ENCODE measurements at regions not wholly inside any gene's neighbourhood (a gene's known extent, or its start where the extent isn't known, plus 50 kb on each side); places are given as distances from the start of the nearest gene placed in this dataset.

DNA sequence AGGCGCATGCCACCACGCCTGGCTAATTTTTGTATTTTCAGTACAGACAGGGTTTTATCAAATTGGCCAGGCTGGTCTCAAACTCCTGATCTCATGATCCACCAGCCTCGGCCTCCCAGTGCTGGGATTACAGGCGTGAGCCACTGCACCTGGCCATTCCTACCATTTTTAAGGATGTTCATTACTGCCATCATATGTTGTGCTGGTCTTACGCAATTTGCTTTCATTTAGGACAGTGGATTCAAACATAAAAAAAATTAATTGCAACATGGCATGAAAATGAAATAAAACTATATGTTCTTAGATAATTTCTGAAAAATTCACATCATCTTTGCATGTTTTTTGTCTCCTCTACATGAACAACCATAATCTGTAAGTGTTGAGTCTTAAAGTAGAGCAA is 527.7 kb downstream of the LTN1 start:
- ATAC-seq (no peak), DNase-seq (ENCODE audit: extremely low read depth in 1 of 4, low spot score in 3 of 4) (no peak), FAIRE-seq (no peak)
- no TSS peak for BruUV-seq (replicated peaks)
- no peak overlapping the region for H3K4me3 ChIP-seq
- H3K9ac ChIP-seq (ENCODE audit: insufficient read depth in 1 of 2, low read depth in 2 of 2, low read length in 2 of 2): no peak overlapping the region
- WGBS (ENCODE audit: insufficient coverage, low coverage, missing lambda C conversion rate): 0% methylated on average over 5 of the region's 5 CpGs
- H3K9me1 ChIP-seq (ENCODE audit: control insufficient read depth, insufficient read depth, low read length): no peaks in the 10 kb centered on the region
- in situ Hi-C loops (cut with MboI): no loop called here
- no peak overlapping the region for H2AFZ ChIP-seq (ENCODE audit: low read depth, low read length)
- ChIA-PET POLR2A (no interaction called here), CTCF (ENCODE audit: low intra/inter-chr PET ratio) (no interaction called here)
- no peaks in the 10 kb centered on the region for H3K79me2 ChIP-seq (ENCODE audit: control insufficient read depth, insufficient read depth, low read length)
- H3K9me3 ChIP-seq (replicated peaks; ENCODE audit: control insufficient read depth, insufficient read depth, low read depth, low read length): no peaks in the 10 kb centered on the region
- H3K4me2 ChIP-seq (ENCODE audit: insufficient read depth, low read length): no peak overlapping the region
- H3K4me1 ChIP-seq (replicated peaks in 1 of 2; ENCODE audit: control insufficient read depth in 2 of 2, insufficient read depth in 2 of 2, low read length in 2 of 2): no peaks in the 10 kb centered on the region
- intact Hi-C loops (cut with micrococcal nuclease): no loop called here
- no peaks in the 10 kb centered on the region for H4K20me1 ChIP-seq (replicated peaks; ENCODE audit: control insufficient read depth, insufficient read depth, low read length)
- H3K27me3 ChIP-seq (ENCODE audit: control insufficient read depth in 2 of 2, insufficient read depth in 2 of 2, low read length in 2 of 2): no peaks in the 10 kb centered on the region
- H3K36me3 ChIP-seq (ENCODE audit: control insufficient read depth, insufficient read depth, low read length): no peaks in the 10 kb centered on the region
- TF ChIP-seq ZNF583 (CRISPR knock-in tag; IDR thresholded peaks at IDR 0.05) (no peak), FOS (IDR thresholded peaks at IDR 0.05; ENCODE audit: extremely low read depth, insufficient read length) (no peak), CEBPG (CRISPR knock-in tag; IDR thresholded peaks at IDR 0.05) (no peak), CEBPG (tag; conservative IDR thresholded peaks at IDR 0.05 in 1 of 2, IDR thresholded peaks at IDR 0.05 in 1 of 2) (peak in 1 of 2 experiments; percentile 39; a peak in 1 of 4 replicates), CHD4 (IDR thresholded peaks at IDR 0.05; ENCODE audit: insufficient read depth, insufficient replicate concordance, low read depth, low read length, poor library complexity, severe bottlenecking) (no peak), XRCC3 (IDR thresholded peaks at IDR 0.05) (no peak), PHF8 (IDR thresholded peaks at IDR 0.05; ENCODE audit: borderline replicate concordance, low read length) (no peak), TBL1XR1 (IDR thresholded peaks at IDR 0.05; ENCODE audit: low read length in 2 of 2) (no peak), ZFP30 (CRISPR knock-in tag; IDR thresholded peaks at IDR 0.05; ENCODE audit: borderline replicate concordance) (no peak), ZNF174 (CRISPR knock-in tag; IDR thresholded peaks at IDR 0.05) (no peak)
- no peak overlapping the region for H3K27ac ChIP-seq (ENCODE audit: extremely low read depth, low read depth, low read length)
